ENCODE measurements at regions not wholly inside any gene's neighbourhood (a gene's known extent, or its start where the extent isn't known, plus 50 kb on each side); places are given as distances from the start of the nearest gene placed in this dataset.

DNA sequence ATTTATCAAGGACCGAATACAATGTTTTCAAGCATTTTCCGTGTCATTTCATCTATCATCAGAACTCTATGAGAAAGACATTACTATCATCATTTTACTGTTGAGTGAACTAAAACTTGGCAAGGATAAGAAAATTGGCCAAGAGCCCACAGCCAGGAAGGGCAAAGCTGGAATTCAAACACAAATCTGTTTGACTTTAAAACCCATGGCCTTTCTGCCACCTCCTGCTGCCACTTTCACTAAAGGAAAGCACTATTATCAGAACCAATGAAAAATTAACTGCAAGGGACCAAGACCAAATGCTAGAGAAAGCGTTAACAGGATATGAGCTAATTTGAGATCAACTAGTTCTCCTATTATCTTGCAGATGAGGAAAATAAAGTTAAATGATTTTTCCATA, 2759.2 kb downstream of the ARAP2 start:
- TF ChIP-seq, protein P1, sequence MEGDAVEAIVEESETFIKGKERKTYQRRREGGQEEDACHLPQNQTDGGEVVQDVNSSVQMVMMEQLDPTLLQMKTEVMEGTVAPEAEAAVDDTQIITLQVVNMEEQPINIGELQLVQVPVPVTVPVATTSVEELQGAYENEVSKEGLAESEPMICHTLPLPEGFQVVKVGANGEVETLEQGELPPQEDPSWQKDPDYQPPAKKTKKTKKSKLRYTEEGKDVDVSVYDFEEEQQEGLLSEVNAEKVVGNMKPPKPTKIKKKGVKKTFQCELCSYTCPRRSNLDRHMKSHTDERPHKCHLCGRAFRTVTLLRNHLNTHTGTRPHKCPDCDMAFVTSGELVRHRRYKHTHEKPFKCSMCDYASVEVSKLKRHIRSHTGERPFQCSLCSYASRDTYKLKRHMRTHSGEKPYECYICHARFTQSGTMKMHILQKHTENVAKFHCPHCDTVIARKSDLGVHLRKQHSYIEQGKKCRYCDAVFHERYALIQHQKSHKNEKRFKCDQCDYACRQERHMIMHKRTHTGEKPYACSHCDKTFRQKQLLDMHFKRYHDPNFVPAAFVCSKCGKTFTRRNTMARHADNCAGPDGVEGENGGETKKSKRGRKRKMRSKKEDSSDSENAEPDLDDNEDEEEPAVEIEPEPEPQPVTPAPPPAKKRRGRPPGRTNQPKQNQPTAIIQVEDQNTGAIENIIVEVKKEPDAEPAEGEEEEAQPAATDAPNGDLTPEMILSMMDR (conservative IDR thresholded peaks at IDR 0.05; ENCODE audit: low read length), result no peak
- TF ChIP-seq EZH2phosphoT487 (IDR thresholded peaks at IDR 0.05; ENCODE audit: borderline replicate concordance, low read depth, low read length), result no peak
